GM18858 (cell line): ENCODE measurements at regions not wholly inside any gene's neighbourhood (a gene's known extent, or its start where the extent isn't known, plus 50 kb on each side); places are given as distances from the start of the nearest gene placed in this dataset.

Experiments
- ATAC-seq: cut with Tn5 transposase; IDR thresholded peaks from one replicate; pipeline ENCODE4 v1.9.1; 2021; ENCODE audit not compliant: unreplicated experiment

DNA sequence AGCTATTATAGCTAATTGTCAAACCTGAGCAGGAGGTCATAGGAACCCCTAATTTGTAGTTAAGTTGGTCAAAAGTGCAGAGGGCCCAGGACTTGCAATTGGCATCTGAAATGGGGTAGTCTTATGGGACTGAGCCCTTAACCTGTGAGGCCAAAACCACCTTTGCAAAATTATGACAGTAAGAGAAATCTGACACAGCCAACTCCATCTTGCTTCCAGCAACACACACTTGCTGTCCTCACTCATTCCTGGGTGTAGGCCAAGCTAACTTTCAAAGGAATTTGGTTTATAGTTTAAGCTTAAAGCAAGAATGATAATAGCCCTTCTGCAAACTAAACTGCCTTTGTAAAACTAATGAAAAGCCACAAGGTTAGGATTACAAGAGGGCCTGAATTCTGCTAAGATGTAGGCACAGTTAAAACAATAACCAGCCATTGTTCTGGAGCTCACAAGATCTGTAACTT is 57.6 kb upstream of the FRMD4B start:
- ATAC-seq, result no peak

DNA sequence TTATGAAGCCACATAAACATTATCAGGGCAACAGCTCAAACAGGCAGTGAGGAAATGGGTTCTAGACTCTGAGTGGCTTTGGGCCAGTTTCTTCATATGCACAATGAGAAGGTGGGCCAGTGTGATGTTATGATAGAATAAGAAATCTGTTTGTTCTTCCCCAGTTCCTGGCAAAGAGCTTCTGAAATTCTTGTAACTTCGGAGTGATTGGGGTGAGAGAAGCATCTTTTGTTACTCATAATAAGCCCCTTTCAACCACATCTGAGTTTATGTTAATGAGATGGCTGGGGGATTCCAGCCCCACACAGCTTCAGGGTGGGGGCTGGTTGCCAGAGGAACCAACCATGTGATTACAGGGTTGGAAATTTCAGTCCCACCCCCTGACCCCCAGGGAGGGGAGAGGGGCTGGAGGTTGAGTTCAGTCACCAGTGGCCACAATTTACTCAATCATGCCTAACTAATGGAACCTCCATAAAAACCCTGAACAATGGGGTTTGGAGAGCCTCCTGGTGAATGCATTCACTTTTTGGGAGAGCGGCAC is 57.0 kb upstream of the FRMD4B start:
- ATAC-seq, result peak; percentile 52

DNA sequence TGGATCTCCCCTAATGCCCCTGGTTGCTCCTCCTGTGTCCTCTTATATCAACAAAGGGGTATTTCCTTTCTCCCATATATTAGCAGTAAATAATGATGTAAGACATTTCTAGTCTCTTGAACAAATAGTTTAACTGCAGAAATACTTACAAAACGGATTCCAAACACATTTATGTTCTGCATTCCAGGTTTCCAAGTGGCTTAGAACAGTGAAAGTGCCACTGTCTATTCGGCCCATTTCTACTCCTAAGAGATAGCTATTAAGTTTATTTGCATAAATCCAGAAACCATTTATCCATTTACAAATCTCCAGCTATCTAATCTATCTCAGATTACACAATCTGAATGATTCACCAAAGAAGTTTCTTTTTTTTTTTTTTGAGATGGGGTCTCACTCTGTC is 55.8 kb upstream of the FRMD4B start:
- no peak for ATAC-seq

DNA sequence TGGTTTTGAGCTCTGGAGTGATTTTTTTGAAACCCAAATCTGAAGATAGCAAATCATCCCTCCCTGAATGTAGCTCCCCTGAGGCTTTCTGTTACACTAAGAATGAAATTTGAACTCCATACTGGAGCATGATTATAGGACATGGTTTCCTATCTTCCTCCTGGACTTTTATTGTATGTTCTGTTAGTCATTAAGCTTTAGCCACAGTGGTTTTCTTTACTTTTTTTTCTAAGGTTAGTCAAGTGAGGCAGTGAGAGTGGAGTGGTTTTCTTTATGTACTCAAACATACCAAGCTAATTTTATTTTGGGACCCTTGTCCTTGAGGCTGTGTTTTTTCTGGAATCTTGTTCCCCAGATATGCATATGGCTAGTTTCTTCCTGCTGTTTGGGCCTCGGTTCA is 55.2 kb upstream of the FRMD4B start:
- no peak for ATAC-seq

DNA sequence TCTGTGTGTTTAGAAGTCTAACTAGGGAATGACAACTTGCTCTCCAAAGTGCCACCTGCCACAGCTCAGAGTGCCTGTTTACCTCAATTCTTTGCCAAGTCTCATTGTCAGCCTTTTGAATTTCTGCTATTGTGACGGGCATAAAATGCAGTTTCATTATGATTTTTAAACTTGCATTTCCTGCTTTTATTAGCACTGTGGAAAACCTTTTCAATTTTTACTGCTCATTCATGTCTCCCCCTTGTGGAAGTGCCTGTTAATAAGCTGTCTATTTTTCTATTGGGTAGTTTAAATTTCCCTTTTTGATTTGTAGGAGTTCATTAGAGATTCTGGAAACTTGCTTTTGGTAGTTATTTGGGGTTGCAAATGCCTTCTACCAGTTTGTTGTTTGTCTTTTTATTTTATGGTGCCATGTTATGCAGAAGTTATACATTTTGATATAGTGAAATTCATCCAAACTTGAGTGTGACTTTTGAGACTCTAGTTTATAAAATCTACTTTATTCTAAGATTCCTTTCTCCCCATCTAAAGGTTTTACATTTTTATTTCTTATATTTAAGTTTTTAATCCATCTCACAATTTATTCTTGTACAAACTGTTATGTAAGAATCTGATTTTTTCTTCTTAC is 53.9 kb upstream of the FRMD4B start:
- no peak for ATAC-seq

DNA sequence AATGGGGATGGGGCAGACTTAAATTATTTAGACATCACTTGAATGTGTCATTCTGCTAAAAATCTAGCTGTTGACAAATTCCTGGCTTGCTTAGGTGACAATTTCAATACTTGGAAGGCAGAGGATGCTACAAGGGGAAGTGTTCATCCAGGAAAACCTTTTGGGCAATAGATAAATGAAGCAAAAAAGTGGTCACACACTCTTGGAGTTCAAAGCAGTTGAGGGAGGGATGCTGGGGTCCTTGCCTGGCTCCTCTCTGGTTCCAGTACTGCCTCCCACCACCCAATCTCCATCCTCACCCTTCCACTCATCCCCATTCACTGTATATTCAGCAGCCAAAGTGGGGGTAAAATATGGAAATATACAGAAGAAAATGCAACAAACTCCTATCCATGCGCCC is 52.6 kb upstream of the FRMD4B start:
- ATAC-seq, result no peak

DNA sequence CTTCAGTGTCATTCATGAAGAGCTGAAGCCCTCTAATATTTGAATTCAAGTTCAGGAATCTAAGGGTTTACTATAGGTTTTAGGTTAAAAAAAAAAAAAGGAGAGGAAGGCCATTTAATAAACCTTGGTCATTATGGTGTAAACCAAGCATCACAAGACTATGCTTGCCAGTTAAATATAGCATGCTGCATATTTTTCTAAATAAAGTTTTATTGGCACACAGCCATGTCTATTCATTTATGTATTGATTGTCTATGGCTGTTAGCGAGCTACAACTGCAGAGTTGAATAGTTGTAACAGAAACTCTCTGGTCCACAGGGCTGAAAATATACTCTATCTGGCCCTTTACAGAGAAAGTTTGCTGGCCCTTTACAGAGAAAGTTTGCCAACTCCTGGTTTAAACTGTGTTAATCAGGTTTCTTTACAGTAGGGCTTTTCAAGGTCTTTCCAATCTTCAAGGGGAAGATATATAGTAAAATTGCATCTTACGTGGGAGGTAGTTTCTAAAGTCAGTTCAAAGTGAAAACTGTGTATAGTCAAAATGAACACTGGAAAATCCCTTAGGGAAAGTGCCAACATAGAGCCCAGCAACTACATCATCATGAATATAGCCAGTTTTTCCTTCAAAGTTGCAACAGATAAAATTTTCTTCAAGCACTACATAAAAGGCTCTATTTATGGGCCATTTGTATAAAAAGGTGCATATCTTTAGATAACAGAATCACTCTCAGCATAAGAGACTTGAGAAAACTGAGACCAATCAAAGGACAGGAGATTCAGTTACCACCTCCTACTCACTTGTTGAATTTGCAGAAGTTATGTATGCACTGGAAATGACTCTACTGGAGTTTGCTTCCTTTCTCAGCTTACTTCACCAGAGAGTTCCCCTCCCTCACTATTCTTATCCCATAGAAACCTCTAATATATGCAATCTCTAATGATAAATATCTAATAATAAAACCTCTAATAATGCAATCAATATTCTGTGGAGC is 49.7 kb upstream of the FRMD4B start:
- ATAC-seq, result peak; percentile 61
